ENCODE measurements at regions not wholly inside any gene's neighbourhood (a gene's known extent, or its start where the extent isn't known, plus 50 kb on each side); places are given as distances from the start of the nearest gene placed in this dataset.

GRCh38 chr15:69815793-69816192, 281.9 kb downstream of the TLE3 start:
- TF ChIP-seq CTCF (IDR thresholded peaks at IDR 0.05) (no peak), POLR2AphosphoS5 (IDR thresholded peaks at IDR 0.05) (no peak)
